ES-I3 (cell line): ENCODE measurements at regions not wholly inside any gene's neighbourhood (a gene's known extent, or its start where the extent isn't known, plus 50 kb on each side); places are given as distances from the start of the nearest gene placed in this dataset.

ENCODE experiments used
- H3K36me3 ChIP-seq: 2 replicates; pipeline ENCODE4 v1.6.1; 2013; ENCODE audit warnings: mild to moderate bottlenecking, low read length, control low read depth, moderate library complexity; ENCODE audit not compliant: insufficient read depth
- H3K4me1 ChIP-seq: 2 replicates; pipeline ENCODE4 v1.6.1; 2013; ENCODE audit warnings: mild to moderate bottlenecking, control low read depth, low read length; ENCODE audit not compliant: insufficient read depth
- H3K9ac ChIP-seq: 2 replicates; pipeline ENCODE4 v1.6.1; 2013; ENCODE audit warnings: low read depth, mild to moderate bottlenecking, low read length, moderate library complexity
- H3K9me3 ChIP-seq: 2 replicates; pipeline ENCODE4 v1.6.1; 2013; ENCODE audit warnings: mild to moderate bottlenecking, low read length, moderate library complexity; ENCODE audit not compliant: control insufficient read depth, insufficient read depth

GRCh38 chr18:70936160-70936559 is 647.3 kb downstream of the SOCS6 start:
- Histone ChIP-seq H3K9me3 (no peaks in the 10 kb centered on the region), H3K9ac (no peak overlapping the region), H3K4me1 (no peaks in the 10 kb centered on the region), H3K36me3 (no peaks in the 10 kb centered on the region)

GRCh38 chr18:70931942-70932814 is 643.3 kb downstream of the SOCS6 start:
- Histone ChIP-seq H3K36me3 (no peaks in the 10 kb centered on the region), H3K4me1 (no peaks in the 10 kb centered on the region), H3K9ac (no peak overlapping the region), H3K9me3 (no peaks in the 10 kb centered on the region)

GRCh38 chr18:70920840-70921374 is 632.1 kb downstream of the SOCS6 start:
- no peaks in the 10 kb centered on the region for H3K9me3 ChIP-seq
- H3K9ac ChIP-seq: no peak overlapping the region
- no peaks in the 10 kb centered on the region for H3K36me3 ChIP-seq
- H3K4me1 ChIP-seq: 0 out of 2 replicates have a peak, but pooled peaks cover 6% of the 10 kb centered on the region

- Histone ChIP-seq H3K36me3 (no peaks in the 10 kb centered on the region), H3K9ac (no peak overlapping the region), H3K9me3 (no peaks in the 10 kb centered on the region), H3K4me1 (peaks cover 12% of the 10 kb centered on the region; the same call in 1 of the 2 replicates)
Measured at GRCh38 chr18:70907673-70908072, 618.8 kb downstream of the SOCS6 start.

GRCh38 chr18:70892381-70892780 is 603.5 kb downstream of the SOCS6 start:
- H3K36me3 ChIP-seq: no peaks in the 10 kb centered on the region
- no peaks in the 10 kb centered on the region for H3K4me1 ChIP-seq
- H3K9ac ChIP-seq: no peak overlapping the region
- H3K9me3 ChIP-seq: no peaks in the 10 kb centered on the region

GRCh38 chr18:70870292-70870691 is 581.4 kb downstream of the SOCS6 start:
- Histone ChIP-seq H3K4me1 (no peaks in the 10 kb centered on the region), H3K9ac (no peak overlapping the region), H3K36me3 (no peaks in the 10 kb centered on the region), H3K9me3 (no peaks in the 10 kb centered on the region)

GRCh38 chr18:70848329-70848728 is 559.5 kb downstream of the SOCS6 start:
- Histone ChIP-seq H3K9ac (no peak overlapping the region), H3K36me3 (no peaks in the 10 kb centered on the region), H3K4me1 (no peaks in the 10 kb centered on the region), H3K9me3 (no peaks in the 10 kb centered on the region)

GRCh38 chr18:70840649-70841048 is 551.8 kb downstream of the SOCS6 start:
- no peaks in the 10 kb centered on the region for H3K36me3 ChIP-seq
- H3K9ac ChIP-seq: no peak overlapping the region
- no peaks in the 10 kb centered on the region for H3K4me1 ChIP-seq
- no peaks in the 10 kb centered on the region for H3K9me3 ChIP-seq

- Histone ChIP-seq H3K4me1 (no peaks in the 10 kb centered on the region), H3K36me3 (no peaks in the 10 kb centered on the region), H3K9me3 (no peaks in the 10 kb centered on the region), H3K9ac (no peak overlapping the region)
Measured at GRCh38 chr18:70827632-70828031, 538.8 kb downstream of the SOCS6 start.

GRCh38 chr18:70826571-70826970 is 537.7 kb downstream of the SOCS6 start:
- Histone ChIP-seq H3K9me3 (no peaks in the 10 kb centered on the region), H3K9ac (no peak overlapping the region), H3K4me1 (no peaks in the 10 kb centered on the region), H3K36me3 (no peaks in the 10 kb centered on the region)

- no peaks in the 10 kb centered on the region for H3K9me3 ChIP-seq
- no peaks in the 10 kb centered on the region for H3K4me1 ChIP-seq
- H3K36me3 ChIP-seq: no peaks in the 10 kb centered on the region
- H3K9ac ChIP-seq: no peak overlapping the region
Measured at GRCh38 chr18:70822691-70823090, 533.8 kb downstream of the SOCS6 start.

- H3K9ac ChIP-seq: no peak overlapping the region
- no peaks in the 10 kb centered on the region; the same call in 1 of the 2 replicates for H3K9me3 ChIP-seq
- no peaks in the 10 kb centered on the region for H3K4me1 ChIP-seq
- H3K36me3 ChIP-seq: no peaks in the 10 kb centered on the region
Measured at GRCh38 chr18:70822117-70822516, 533.3 kb downstream of the SOCS6 start.

GRCh38 chr18:70808481-70809056 is 519.7 kb downstream of the SOCS6 start:
- peaks cover 6% of the 10 kb centered on the region; the same call in 1 of the 2 replicates for H3K4me1 ChIP-seq

GRCh38 chr18:70781860-70782453 is 493.1 kb downstream of the SOCS6 start:
- Histone ChIP-seq H3K9ac (no peak overlapping the region), H3K4me1 (no peaks in the 10 kb centered on the region), H3K36me3 (no peaks in the 10 kb centered on the region), H3K9me3 (no peaks in the 10 kb centered on the region)

More at GRCh38 chr18:70808481-70809056, 519.7 kb downstream of the SOCS6 start:
- no peak overlapping the region for H3K9ac ChIP-seq
- H3K36me3 ChIP-seq: no peaks in the 10 kb centered on the region
- no peaks in the 10 kb centered on the region for H3K9me3 ChIP-seq
